Osteocyte (in vitro differentiated cells): ENCODE measurements at regions not wholly inside any gene's neighbourhood (a gene's known extent, or its start where the extent isn't known, plus 50 kb on each side); places are given as distances from the start of the nearest gene placed in this dataset.
"Not testable (repeated sequence)": the region's sequence is repeated elsewhere in the genome, so short reads cannot be mapped to it uniquely, and the experiment has no call there.

ENCODE experiments used
- DNase-seq: peaks from one replicate; pipeline ENCODE4 v3.0.0; 2021; ENCODE audit warnings: mixed read lengths; ENCODE audit not compliant: unreplicated experiment; ENCODE audit errors: extremely low spot score
- H3K27ac Mint-ChIP-seq: one replicate; pipeline ENCODE4 v1.8.0; 2021; ENCODE audit warnings: mild to moderate bottlenecking, mixed read lengths; ENCODE audit not compliant: unreplicated experiment
- H3K27me3 Mint-ChIP-seq: one replicate; pipeline ENCODE4 v1.8.0; 2021; ENCODE audit warnings: mixed read lengths; ENCODE audit not compliant: unreplicated experiment
- H3K36me3 Mint-ChIP-seq: one replicate; pipeline ENCODE4 v1.8.0; 2021; ENCODE audit warnings: mixed read lengths; ENCODE audit not compliant: unreplicated experiment
- H3K4me1 Mint-ChIP-seq: one replicate; pipeline ENCODE4 v1.8.0; 2021; ENCODE audit warnings: mixed read lengths; ENCODE audit not compliant: unreplicated experiment
- H3K4me3 Mint-ChIP-seq: one replicate; pipeline ENCODE4 v1.8.0; 2021; ENCODE audit warnings: mild to moderate bottlenecking, moderate library complexity, mixed read lengths; ENCODE audit not compliant: unreplicated experiment
- H3K9me3 Mint-ChIP-seq: one replicate; pipeline ENCODE4 v1.8.0; 2021; ENCODE audit warnings: mixed read lengths; ENCODE audit not compliant: unreplicated experiment
- CTCF ChIP-seq: fragments of 200-600 bp; sonication (generic); IDR thresholded peaks from 2 replicates; pipeline ENCODE4 v1.5.0; 2021; ENCODE audit warnings: antibody characterized with exemption, mild to moderate bottlenecking, moderate library complexity

GRCh38 chr21:22352088-22352487 lies 1353.9 kb downstream of the NCAM2 start:
- no peak for DNase-seq
- no peak overlapping the region for H3K4me3 Mint-ChIP-seq
- TF ChIP-seq CTCF, result no peak
- peaks cover 9% of the 10 kb centered on the region for H3K9me3 Mint-ChIP-seq
- no peaks in the 10 kb centered on the region for H3K27me3 Mint-ChIP-seq
- no peak overlapping the region for H3K27ac Mint-ChIP-seq
- H3K36me3 Mint-ChIP-seq, result no peaks in the 10 kb centered on the region
- H3K4me1 Mint-ChIP-seq, result peaks cover 2% of the 10 kb centered on the region

- H3K4me3 Mint-ChIP-seq, result no peak overlapping the region
- no peak for DNase-seq
- H3K9me3 Mint-ChIP-seq, result peaks cover 12% of the 10 kb centered on the region
- no peaks in the 10 kb centered on the region for H3K27me3 Mint-ChIP-seq
- no peak for TF ChIP-seq CTCF
- no peaks in the 10 kb centered on the region for H3K36me3 Mint-ChIP-seq
- H3K27ac Mint-ChIP-seq, result no peak overlapping the region
- peaks cover 2% of the 10 kb centered on the region for H3K4me1 Mint-ChIP-seq
These were observed 1357.7 kb downstream of the NCAM2 start for GRCh38 chr21:22355949-22356348.

- Mint-ChIP-seq H3K27me3 (no peaks in the 10 kb centered on the region), H3K36me3 (no peaks in the 10 kb centered on the region), H3K27ac (no peak overlapping the region), H3K9me3 (peaks cover 12% of the 10 kb centered on the region), H3K4me1 (peaks cover 2% of the 10 kb centered on the region), H3K4me3 (no peak overlapping the region)
- no peak for TF ChIP-seq CTCF
- no peak for DNase-seq
These were observed 1358.5 kb downstream of the NCAM2 start for GRCh38 chr21:22356663-22357062.

DNA sequence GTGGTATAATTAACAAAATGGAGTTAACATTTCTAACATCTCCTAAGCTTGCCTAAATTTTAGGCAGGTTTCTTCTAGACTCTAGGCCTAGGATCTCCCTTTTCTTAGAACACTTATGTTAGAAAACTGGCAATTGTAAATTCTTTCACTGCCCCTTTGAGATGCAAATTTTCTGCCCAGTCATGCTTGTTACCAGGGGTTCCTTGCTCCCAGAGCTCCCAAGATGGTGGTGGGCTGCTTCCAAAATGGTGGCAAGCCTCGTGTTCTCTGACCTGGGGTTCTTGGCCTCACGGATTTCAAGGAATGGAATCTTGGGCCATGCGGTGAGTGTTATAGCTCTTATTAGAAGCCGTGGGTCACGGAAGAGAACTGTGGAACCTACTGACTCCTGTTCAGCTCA lies 1361.4 kb downstream of the NCAM2 start:
- not testable (repeated sequence) for DNase-seq, H3K36me3 Mint-ChIP-seq, H3K27me3 Mint-ChIP-seq, H3K9me3 Mint-ChIP-seq, H3K4me3 Mint-ChIP-seq, H3K27ac Mint-ChIP-seq, H3K4me1 Mint-ChIP-seq

- no peak for DNase-seq
- no peak for TF ChIP-seq CTCF
- no peaks in the 10 kb centered on the region for H3K36me3 Mint-ChIP-seq
- H3K27me3 Mint-ChIP-seq, result no peaks in the 10 kb centered on the region
- H3K9me3 Mint-ChIP-seq, result peaks cover 6% of the 10 kb centered on the region
- H3K27ac Mint-ChIP-seq, result no peak overlapping the region
- H3K4me1 Mint-ChIP-seq, result no peaks in the 10 kb centered on the region
- H3K4me3 Mint-ChIP-seq, result no peak overlapping the region
These were observed 1365.3 kb downstream of the NCAM2 start for GRCh38 chr21:22363504-22363903.

DNA sequence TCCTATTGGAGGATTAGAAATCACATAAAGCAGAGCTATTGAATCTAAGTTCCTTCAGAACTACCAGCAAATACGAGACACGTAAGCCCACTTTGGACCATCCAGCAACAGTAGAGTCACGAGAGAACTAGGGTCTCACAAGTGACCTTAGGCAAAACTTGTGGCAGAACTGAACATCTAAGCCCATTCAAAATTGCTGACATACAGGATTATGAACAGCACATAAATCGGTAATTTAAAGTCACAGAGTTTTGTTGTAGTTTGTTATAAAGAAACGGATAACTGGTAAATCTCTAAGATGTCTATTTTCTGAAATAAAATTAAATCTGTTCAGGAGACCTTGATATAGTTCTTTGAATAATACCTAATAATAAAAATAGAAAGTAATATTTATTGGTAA lies 1366.0 kb downstream of the NCAM2 start:
- H3K27me3 Mint-ChIP-seq, result no peaks in the 10 kb centered on the region
- no peak for TF ChIP-seq CTCF
- DNase-seq, result no peak
- peaks cover 6% of the 10 kb centered on the region for H3K9me3 Mint-ChIP-seq
- no peaks in the 10 kb centered on the region for H3K36me3 Mint-ChIP-seq
- no peaks in the 10 kb centered on the region for H3K4me1 Mint-ChIP-seq
- no peak overlapping the region for H3K4me3 Mint-ChIP-seq
- H3K27ac Mint-ChIP-seq, result no peak overlapping the region
